ENCODE measurements at regions not wholly inside any gene's neighbourhood (a gene's known extent, or its start where the extent isn't known, plus 50 kb on each side); places are given as distances from the start of the nearest gene placed in this dataset.

DNA sequence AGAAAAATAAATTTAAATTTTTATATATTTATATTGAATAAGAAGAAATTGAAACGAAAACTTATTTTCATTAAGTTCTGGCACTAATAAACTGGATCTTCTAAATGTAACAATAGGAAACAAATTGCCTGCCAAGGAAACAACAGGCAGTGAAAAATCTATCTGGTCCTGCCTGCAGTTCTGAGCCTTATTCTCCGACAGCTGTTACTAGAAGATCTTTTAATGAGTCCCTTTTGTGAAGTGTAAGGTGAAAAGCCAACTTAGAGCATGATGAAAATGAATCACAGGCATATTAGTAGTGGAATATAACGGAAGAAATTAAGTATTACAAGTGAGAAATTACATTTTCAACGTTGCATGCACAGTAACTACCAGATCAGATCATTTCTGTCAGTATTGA, 1002.7 kb upstream of the PCDH20 start:
- TF ChIP-seq GATA3 (IDR thresholded peaks at IDR 0.05; ENCODE audit: low read depth, low read length), result no peak
- no peak for TF ChIP-seq GATA2 (IDR thresholded peaks at IDR 0.05; ENCODE audit: low read depth, low read length)
